ENCODE measurements at regions not wholly inside any gene's neighbourhood (a gene's known extent, or its start where the extent isn't known, plus 50 kb on each side); places are given as distances from the start of the nearest gene placed in this dataset.

DNA sequence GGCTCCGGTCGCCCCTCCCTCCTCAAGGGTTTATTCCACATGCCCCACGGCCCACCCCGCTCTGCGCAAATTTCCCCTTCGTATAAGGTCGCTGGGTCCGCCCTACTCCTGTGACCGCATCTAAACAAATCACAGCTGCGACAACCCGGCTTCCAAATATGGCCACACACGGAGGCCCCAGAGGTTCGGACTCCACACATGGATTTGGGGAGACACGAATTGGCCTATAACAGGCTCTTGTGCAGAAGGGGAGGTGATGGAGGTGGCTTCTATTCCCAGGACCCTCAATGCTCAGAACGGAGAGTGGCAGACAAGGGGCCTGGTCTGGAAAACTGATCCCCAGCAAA lies 90.1 kb downstream of the FOXL3 start:
- no peak overlapping the region for H3K9ac ChIP-seq
- no peak for TF ChIP-seq Cebpa-rat (IDR thresholded peaks at IDR 0.05)
- peaks cover 20% of the 10 kb centered on the region for H3K9me3 ChIP-seq
- H3K4me2 ChIP-seq, result peak overlapping the region; percentile 97
- H3K27ac ChIP-seq, result peak overlapping the region; percentile 65; the same call in 1 of the 2 replicates
- peak overlapping the region; percentile 59 for H3K4me3 ChIP-seq
- H3K4me1 ChIP-seq, result peaks cover 76% of the 10 kb centered on the region
- H3K36me3 ChIP-seq, result no peaks in the 10 kb centered on the region
- H3K27me3 ChIP-seq, result peaks cover 7% of the 10 kb centered on the region
- H4K20me1 ChIP-seq, result no peaks in the 10 kb centered on the region

GRCh38 chr7:380711-381210 lies 90.8 kb downstream of the FOXL3 start:
- H3K4me3 ChIP-seq, result peak overlapping the region; percentile 47
- peak overlapping the region; percentile 52; the same call in 1 of the 2 replicates for H3K9ac ChIP-seq
- H3K27me3 ChIP-seq, result peaks cover 7% of the 10 kb centered on the region
- H3K27ac ChIP-seq, result peak overlapping the region; percentile 77
- peak overlapping the region; percentile 97 for H3K4me2 ChIP-seq
- no peaks in the 10 kb centered on the region for H3K36me3 ChIP-seq
- peaks cover 27% of the 10 kb centered on the region for H3K9me3 ChIP-seq
- H3K4me1 ChIP-seq, result peaks cover 69% of the 10 kb centered on the region
- no peak for TF ChIP-seq Cebpa-rat (IDR thresholded peaks at IDR 0.05)
- no peaks in the 10 kb centered on the region for H4K20me1 ChIP-seq

DNA sequence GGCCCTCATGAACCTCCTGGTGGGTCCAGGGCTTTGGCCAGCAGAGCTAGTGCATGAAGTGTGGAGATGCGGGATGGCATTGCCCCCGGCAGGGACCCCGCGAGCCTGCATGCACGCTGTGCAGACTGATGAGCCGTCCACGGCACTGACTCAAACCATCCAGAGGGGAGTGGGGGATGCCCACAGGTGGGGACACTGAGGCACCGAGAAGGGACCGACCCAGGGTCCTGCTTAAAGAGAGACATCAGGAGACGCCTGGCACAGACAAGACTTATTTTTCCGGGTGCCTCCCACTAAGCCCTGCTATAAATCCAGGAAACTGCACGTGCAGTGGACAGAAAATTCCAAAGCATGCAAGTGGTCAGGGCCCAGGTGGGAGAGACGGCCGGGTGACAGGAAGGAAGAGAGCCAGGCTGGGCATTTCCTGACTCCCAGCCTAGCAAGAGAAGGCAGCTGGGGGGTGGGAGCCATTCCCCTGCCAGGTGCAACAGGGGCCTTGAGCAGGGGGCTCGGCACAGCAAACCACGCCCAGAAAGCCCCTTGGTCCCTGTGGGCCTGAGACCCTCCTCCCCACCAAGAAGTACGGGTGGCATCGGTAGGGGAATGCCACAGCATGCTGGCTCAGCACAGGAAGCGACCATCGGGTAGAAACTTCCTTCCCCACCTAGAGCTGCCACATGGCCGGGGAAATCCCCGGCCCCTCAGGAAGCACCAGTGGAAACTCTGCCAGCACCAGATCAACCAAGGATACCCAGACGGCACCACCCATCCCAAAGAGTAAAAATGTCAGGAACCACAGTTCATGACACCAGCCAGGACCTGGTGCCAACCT lies 91.5 kb downstream of the FOXL3 start:
- H3K36me3 ChIP-seq, result no peaks in the 10 kb centered on the region
- peaks cover 62% of the 10 kb centered on the region for H3K4me1 ChIP-seq
- peak overlapping the region; percentile 77 for H3K27ac ChIP-seq
- peak overlapping the region; percentile 52; the same call in 1 of the 2 replicates for H3K9ac ChIP-seq
- peaks cover 32% of the 10 kb centered on the region for H3K9me3 ChIP-seq
- H4K20me1 ChIP-seq, result no peaks in the 10 kb centered on the region
- peaks cover 5% of the 10 kb centered on the region for H3K27me3 ChIP-seq
- H3K4me2 ChIP-seq, result peak overlapping the region; percentile 97
- H3K4me3 ChIP-seq, result peak overlapping the region; percentile 47
- TF ChIP-seq Cebpa-rat (IDR thresholded peaks at IDR 0.05), result no peak

DNA sequence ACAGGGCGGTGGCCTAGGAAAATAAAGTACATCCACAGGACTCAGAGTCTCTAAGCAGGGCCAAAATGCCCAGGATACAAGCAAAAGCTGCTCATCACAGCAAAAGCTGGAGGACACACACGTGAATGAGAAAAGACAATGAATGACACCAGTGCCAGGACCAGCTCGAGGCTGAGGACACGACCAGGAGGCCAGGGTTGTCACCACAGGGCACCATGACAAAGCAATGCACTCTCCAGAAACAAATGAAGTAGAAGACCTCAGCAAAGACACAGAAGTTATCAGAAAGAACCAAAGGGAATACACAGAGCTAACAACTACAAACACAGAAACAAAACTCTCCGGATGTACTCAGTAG lies 92.1 kb downstream of the FOXL3 start:
- peak overlapping the region; percentile 77 for H3K27ac ChIP-seq
- H3K9ac ChIP-seq, result peak overlapping the region; percentile 52; the same call in 1 of the 2 replicates
- H3K27me3 ChIP-seq, result no peaks in the 10 kb centered on the region
- peaks cover 56% of the 10 kb centered on the region for H3K4me1 ChIP-seq
- H3K9me3 ChIP-seq, result peaks cover 35% of the 10 kb centered on the region
- H3K36me3 ChIP-seq, result no peaks in the 10 kb centered on the region
- 0 out of 2 replicates have a peak overlapping the region, but pooled peaks have one; percentile 47 for H3K4me3 ChIP-seq
- no peaks in the 10 kb centered on the region for H4K20me1 ChIP-seq
- peak overlapping the region; percentile 97 for H3K4me2 ChIP-seq
- no peak for TF ChIP-seq Cebpa-rat (IDR thresholded peaks at IDR 0.05)

DNA sequence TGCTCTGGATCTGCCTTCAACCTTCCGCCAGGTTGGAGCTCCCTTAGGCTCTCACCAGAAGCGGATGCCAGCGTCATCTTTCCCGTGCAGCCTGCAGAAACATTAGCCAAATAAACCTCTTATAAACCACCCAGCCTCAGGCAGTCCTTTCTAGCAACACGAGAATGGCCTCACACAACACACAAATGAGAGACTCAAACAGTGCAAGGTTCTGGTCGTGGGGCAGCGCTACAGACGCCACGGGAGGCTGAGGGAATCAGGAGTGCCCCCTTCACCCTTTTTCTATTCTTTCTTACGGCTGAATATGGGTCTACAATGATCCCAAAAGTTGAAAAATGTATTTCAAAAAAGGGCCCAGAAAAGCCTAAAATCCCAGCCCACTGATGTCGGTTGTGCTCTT lies 96.4 kb downstream of the FOXL3 start:
- peaks cover 39% of the 10 kb centered on the region for H3K4me1 ChIP-seq
- no peaks in the 10 kb centered on the region for H3K27me3 ChIP-seq

DNA sequence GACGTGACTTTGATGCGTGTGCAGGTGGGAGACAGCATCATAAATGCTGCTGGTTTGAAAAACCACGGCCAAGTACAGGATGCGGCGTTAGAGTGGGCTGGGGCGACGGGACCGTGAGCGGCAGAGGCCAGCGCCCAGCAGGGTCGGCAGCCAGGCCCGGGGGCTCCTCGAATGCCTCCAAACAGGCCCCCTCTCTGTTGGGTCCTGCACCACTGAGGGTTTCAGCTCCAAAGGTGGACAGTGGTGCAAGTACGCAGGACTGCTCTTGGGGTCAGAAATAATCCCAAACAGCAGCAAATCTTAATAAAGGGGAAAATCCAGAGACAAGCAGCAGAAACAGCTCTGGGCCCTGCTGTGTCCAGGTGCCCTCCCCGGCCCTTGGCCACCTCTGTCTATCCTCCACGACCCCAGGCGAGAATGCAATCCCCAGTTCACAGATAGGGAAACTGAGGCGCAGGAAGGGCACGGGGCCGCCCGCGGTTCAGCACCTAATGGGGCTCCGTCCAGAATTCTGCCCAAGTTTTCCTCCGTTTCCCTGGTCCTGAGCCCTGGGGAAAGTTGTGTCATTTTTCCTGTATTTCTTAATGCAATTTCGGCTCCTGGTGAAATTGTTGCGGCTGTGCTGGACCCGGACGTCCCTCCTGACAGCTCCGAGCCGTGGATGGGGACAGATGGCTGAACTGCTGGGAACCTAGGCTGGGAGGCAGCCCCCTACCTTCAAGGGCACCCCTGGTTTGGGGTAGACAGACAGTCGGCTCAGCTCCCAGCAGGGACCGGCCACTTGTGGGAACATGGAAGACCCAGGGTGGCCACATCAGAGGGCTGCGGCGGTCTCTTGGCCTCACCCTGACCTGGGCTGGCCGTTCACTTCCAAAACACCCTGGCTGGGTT lies 97.4 kb downstream of the FOXL3 start:
- H3K9ac ChIP-seq, result no peak overlapping the region
- H3K36me3 ChIP-seq, result no peaks in the 10 kb centered on the region
- H3K4me2 ChIP-seq, result no peak overlapping the region
- H3K27me3 ChIP-seq, result no peaks in the 10 kb centered on the region
- H4K20me1 ChIP-seq, result no peaks in the 10 kb centered on the region
- no peak overlapping the region for H3K27ac ChIP-seq
- peaks cover 56% of the 10 kb centered on the region for H3K9me3 ChIP-seq
- no peak overlapping the region for H3K4me3 ChIP-seq
- H3K4me1 ChIP-seq, result peaks cover 29% of the 10 kb centered on the region
- no peak for TF ChIP-seq Cebpa-rat (IDR thresholded peaks at IDR 0.05)

More for the DNA sequence above, 96.4 kb downstream of the FOXL3 start:
- no peak for TF ChIP-seq Cebpa-rat (IDR thresholded peaks at IDR 0.05)
- peaks cover 47% of the 10 kb centered on the region for H3K9me3 ChIP-seq
- H3K4me3 ChIP-seq, result no peak overlapping the region
- no peaks in the 10 kb centered on the region for H4K20me1 ChIP-seq
- H3K27ac ChIP-seq, result no peak overlapping the region
- H3K4me2 ChIP-seq, result no peak overlapping the region
- H3K9ac ChIP-seq, result no peak overlapping the region
- H3K36me3 ChIP-seq, result no peaks in the 10 kb centered on the region

- H3K4me1 ChIP-seq, result peaks cover 25% of the 10 kb centered on the region
- H3K4me3 ChIP-seq, result no peak overlapping the region
- no peaks in the 10 kb centered on the region for H3K27me3 ChIP-seq
- no peak for TF ChIP-seq Cebpa-rat (IDR thresholded peaks at IDR 0.05)
- H3K9me3 ChIP-seq, result peaks cover 62% of the 10 kb centered on the region
- H3K4me2 ChIP-seq, result no peak overlapping the region
- no peaks in the 10 kb centered on the region for H4K20me1 ChIP-seq
- no peak overlapping the region for H3K9ac ChIP-seq
- no peaks in the 10 kb centered on the region for H3K36me3 ChIP-seq
- H3K27ac ChIP-seq, result no peak overlapping the region
These were observed 98.3 kb downstream of the FOXL3 start for GRCh38 chr7:388023-388960.

DNA sequence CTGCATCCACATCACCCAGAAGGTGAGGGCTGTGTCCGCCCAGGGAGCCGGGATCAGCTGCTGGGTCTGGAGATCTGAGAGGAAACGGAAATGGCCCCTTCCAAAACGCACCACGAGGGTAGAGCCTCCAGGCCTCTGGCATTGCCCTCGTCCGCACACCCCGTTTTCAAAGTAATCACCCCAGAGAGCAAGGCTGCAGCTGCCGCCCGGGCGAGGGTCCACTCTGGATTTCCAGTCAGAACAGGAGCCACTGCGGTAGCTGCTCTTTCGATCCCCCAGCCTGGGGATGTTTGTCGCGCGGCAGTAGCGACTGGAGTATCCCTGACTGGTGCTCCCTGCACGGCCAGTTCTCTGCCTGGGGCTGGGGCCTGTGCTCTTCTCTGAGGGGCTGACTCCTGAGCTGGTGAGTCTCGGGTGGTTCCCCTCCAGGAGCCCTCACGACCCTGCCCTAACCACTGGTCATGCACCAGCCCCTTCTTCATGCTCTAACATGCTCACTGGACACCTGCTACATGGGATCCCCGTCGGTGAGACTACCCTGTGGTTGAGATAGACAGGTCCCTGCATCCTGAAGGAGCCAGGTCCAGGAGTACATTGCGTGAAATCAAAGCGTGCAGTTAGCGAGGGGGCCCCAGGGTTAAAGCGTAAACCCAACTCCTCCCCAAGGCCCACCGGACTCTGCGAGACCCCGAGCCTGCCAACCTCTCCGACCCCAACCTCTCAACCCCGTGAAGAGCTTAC lies 99.2 kb downstream of the FOXL3 start:
- Histone ChIP-seq H3K36me3 (no peaks in the 10 kb centered on the region), H3K9ac (no peak overlapping the region; the same call in 1 of the 2 replicates), H3K4me2 (peak overlapping the region; percentile 83), H4K20me1 (no peaks in the 10 kb centered on the region), H3K27ac (peak overlapping the region; percentile 65; the same call in 1 of the 2 replicates), H3K4me3 (no peak overlapping the region), H3K27me3 (no peaks in the 10 kb centered on the region), H3K9me3 (peaks cover 54% of the 10 kb centered on the region), H3K4me1 (peaks cover 25% of the 10 kb centered on the region)
- no peak for TF ChIP-seq Cebpa-rat (IDR thresholded peaks at IDR 0.05)
